ENCODE measurements at regions not wholly inside any gene's neighbourhood (a gene's known extent, or its start where the extent isn't known, plus 50 kb on each side); places are given as distances from the start of the nearest gene placed in this dataset.

GRCh38 chr2:41378420-41378819 is 669.4 kb upstream of the PKDCC start:
- POLR2A ChIA-PET, result no interaction called here
- no peak for DNase-seq (ENCODE audit: extremely low spot score)
- CTCF ChIA-PET, result no interaction called here
- no peak for TF ChIP-seq CTCF (IDR thresholded peaks at IDR 0.05; ENCODE audit: control extremely low read depth, extremely low read depth, low read depth, missing control alignments)

GRCh38 chr2:41379496-41380221 is 668.2 kb upstream of the PKDCC start:
- POLR2A ChIA-PET, result no interaction called here
- CTCF ChIA-PET, result no interaction called here
- no peak for TF ChIP-seq CTCF (IDR thresholded peaks at IDR 0.05; ENCODE audit: control extremely low read depth, extremely low read depth, low read depth, missing control alignments)
- DNase-seq (ENCODE audit: extremely low spot score), result no peak

- no peak for DNase-seq (ENCODE audit: extremely low spot score)
- TF ChIP-seq CTCF (IDR thresholded peaks at IDR 0.05; ENCODE audit: control extremely low read depth, extremely low read depth, low read depth, missing control alignments), result no peak
- POLR2A ChIA-PET, result no interaction called here
- CTCF ChIA-PET, result no interaction called here
Measured at GRCh38 chr2:41381701-41382100, 666.1 kb upstream of the PKDCC start.

- no peak for DNase-seq (ENCODE audit: extremely low spot score)
- ChIA-PET POLR2A (no interaction called here), CTCF (no interaction called here)
- no peak for TF ChIP-seq CTCF (IDR thresholded peaks at IDR 0.05; ENCODE audit: control extremely low read depth, extremely low read depth, low read depth, missing control alignments)
Measured at GRCh38 chr2:41387519-41387918, 660.3 kb upstream of the PKDCC start.

GRCh38 chr2:41393621-41394020 is 654.2 kb upstream of the PKDCC start:
- ChIA-PET CTCF (no interaction called here), POLR2A (no interaction called here)
- no peak for DNase-seq (ENCODE audit: extremely low spot score)
- TF ChIP-seq CTCF (IDR thresholded peaks at IDR 0.05; ENCODE audit: control extremely low read depth, extremely low read depth, low read depth, missing control alignments), result no peak

GRCh38 chr2:41394541-41394940 is 653.3 kb upstream of the PKDCC start:
- POLR2A ChIA-PET, result no interaction called here
- DNase-seq (ENCODE audit: extremely low spot score), result no peak
- CTCF ChIA-PET, result interaction anchor here (0.6 kb wide), 1 partner anchor 508 kb away, joined by 3 read pairs; no protein-coding TSS in a partner anchor
- TF ChIP-seq CTCF (IDR thresholded peaks at IDR 0.05; ENCODE audit: control extremely low read depth, extremely low read depth, low read depth, missing control alignments), result no peak

All from GM10248 (cell line).